ENCODE measurements at regions not wholly inside any gene's neighbourhood (a gene's known extent, or its start where the extent isn't known, plus 50 kb on each side); places are given as distances from the start of the nearest gene placed in this dataset.

DNA sequence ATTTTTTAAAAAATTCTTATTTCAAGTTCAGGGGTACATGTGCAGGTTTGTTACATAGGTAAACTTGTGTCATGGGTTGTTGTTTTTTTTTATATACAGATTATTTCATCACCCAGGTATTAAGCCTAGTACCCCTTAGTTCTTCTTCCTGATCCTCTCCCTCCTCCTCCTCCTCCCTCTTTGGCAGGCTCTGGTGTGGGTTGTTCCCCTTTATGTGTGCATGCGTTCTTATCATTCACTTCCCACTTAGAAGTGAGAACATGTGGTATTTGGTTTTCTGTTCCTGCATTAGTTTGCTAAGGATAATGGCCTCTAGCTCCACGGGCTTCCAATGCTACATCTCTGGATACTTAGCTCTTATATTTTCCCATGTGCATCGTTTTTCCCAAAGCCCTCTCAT is 404.4 kb downstream of the HAPSTR1 start:
- TF ChIP-seq, protein P1, sequence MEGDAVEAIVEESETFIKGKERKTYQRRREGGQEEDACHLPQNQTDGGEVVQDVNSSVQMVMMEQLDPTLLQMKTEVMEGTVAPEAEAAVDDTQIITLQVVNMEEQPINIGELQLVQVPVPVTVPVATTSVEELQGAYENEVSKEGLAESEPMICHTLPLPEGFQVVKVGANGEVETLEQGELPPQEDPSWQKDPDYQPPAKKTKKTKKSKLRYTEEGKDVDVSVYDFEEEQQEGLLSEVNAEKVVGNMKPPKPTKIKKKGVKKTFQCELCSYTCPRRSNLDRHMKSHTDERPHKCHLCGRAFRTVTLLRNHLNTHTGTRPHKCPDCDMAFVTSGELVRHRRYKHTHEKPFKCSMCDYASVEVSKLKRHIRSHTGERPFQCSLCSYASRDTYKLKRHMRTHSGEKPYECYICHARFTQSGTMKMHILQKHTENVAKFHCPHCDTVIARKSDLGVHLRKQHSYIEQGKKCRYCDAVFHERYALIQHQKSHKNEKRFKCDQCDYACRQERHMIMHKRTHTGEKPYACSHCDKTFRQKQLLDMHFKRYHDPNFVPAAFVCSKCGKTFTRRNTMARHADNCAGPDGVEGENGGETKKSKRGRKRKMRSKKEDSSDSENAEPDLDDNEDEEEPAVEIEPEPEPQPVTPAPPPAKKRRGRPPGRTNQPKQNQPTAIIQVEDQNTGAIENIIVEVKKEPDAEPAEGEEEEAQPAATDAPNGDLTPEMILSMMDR (IDR thresholded peaks at IDR 0.05; ENCODE audit: low read depth, low read length) = no peak
- DNase-seq (ENCODE audit: extremely low read depth, low read depth) = no peak

DNA sequence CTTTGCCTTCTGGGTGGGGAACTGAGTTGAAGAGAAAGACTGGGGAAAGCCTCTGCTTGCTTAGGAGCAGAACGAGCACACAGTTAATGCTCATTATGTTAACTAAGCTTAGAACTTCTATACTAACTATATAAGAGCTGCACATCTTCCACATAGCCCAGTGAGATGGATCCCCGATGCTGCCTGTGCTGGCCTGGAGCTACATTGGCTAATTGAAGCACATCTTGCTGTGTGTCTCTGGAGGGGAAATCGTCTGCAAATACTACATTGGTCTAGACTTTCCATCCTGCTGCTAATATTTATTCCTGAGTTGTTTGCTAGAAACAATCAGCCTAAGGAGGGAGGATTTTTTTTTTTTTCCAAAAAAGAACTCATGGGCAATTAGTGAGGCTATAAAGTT is 406.3 kb downstream of the HAPSTR1 start:
- DNase-seq (ENCODE audit: extremely low read depth, low read depth) = no peak

GRCh38 chr16:9499941-9500593 is 408.6 kb downstream of the HAPSTR1 start:
- TF ChIP-seq, protein P1 (IDR thresholded peaks at IDR 0.05; ENCODE audit: low read depth, low read length) = no peak
- DNase-seq (ENCODE audit: extremely low read depth, low read depth) = no peak

More for the DNA sequence above, 406.3 kb downstream of the HAPSTR1 start:
- TF ChIP-seq, protein P1 (IDR thresholded peaks at IDR 0.05; ENCODE audit: low read depth, low read length) = no peak

DNA sequence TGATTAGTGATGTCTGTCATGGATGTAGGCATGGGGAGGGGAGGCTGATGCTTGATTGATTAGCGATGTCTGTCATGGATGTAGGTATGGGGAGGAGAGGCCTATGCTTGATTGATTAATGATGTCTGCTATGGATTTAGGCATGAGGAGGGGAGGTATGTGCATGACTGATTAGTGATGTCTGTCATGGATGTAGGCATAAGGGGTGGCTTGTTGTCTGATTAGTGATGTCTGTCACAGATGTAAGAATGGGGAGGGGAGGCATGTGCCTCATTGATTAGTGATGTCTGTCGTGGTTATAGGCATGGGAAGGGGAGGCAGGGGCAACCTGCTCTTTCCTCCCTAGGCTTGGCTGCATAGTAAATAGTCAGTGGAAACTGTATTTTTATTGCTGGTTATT is 409.4 kb downstream of the HAPSTR1 start:
- TF ChIP-seq, protein P1 (IDR thresholded peaks at IDR 0.05; ENCODE audit: low read depth, low read length) = no peak
- DNase-seq (ENCODE audit: extremely low read depth, low read depth) = no peak

GRCh38 chr16:9503251-9503984 is 412.0 kb downstream of the HAPSTR1 start:
- TF ChIP-seq, protein P1 (IDR thresholded peaks at IDR 0.05; ENCODE audit: low read depth, low read length) = no peak

GRCh38 chr16:9508328-9508936 is 417.0 kb downstream of the HAPSTR1 start:
- no peak for DNase-seq (ENCODE audit: extremely low read depth, low read depth)
- TF ChIP-seq, protein P1 (IDR thresholded peaks at IDR 0.05; ENCODE audit: low read depth, low read length) = no peak

More at GRCh38 chr16:9503251-9503984, 412.0 kb downstream of the HAPSTR1 start:
- DNase-seq (ENCODE audit: extremely low read depth, low read depth) = no peak

DNA sequence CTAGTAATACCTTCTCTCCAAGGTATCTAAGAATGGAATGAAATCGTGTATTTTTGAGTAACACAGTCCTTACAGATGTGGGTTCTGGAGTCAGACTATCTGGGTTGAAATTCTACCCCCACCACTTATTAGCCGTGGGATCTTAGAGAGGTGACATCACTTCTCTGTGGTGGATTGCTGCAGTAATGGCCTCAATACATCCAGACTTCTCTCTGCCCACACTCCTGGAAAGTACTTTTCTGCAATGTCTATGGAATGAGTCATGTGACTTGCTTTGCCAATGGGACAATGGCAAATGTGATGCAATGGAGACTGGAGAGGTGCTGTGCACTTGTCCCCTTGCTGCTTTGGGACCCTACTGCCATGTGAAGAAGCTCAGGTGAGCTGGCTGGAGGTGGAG is 418.2 kb downstream of the HAPSTR1 start:
- DNase-seq (ENCODE audit: extremely low read depth, low read depth) = no peak
- TF ChIP-seq, protein P1 (IDR thresholded peaks at IDR 0.05; ENCODE audit: low read depth, low read length) = no peak
